ENCODE measurements at regions not wholly inside any gene's neighbourhood (a gene's known extent, or its start where the extent isn't known, plus 50 kb on each side); places are given as distances from the start of the nearest gene placed in this dataset.

GRCh38 chrX:13103188-13103913, 58.9 kb upstream of the FAM9C start (continued):
- no peak for TF ChIP-seq MAX (IDR thresholded peaks at IDR 0.05)
- no peak for TF ChIP-seq JUN (IDR thresholded peaks at IDR 0.05)
- no peak for TF ChIP-seq ESRRA (IDR thresholded peaks at IDR 0.05; ENCODE audit: borderline replicate concordance, low read length)
- TF ChIP-seq EP300 (IDR thresholded peaks at IDR 0.05): no peak
- no peak for TF ChIP-seq MAFK (IDR thresholded peaks at IDR 0.05; ENCODE audit: partially characterized antibody)
- TF ChIP-seq CEBPB (IDR thresholded peaks at IDR 0.05): no peak

GRCh38 chrX:13102636-13103035, 58.2 kb upstream of the FAM9C start:
- H3K4me2 ChIP-seq: peak overlapping the region; percentile 67
- H3K4me1 ChIP-seq: peaks cover 43% of the 10 kb centered on the region
- H3K4me3 ChIP-seq: no peak overlapping the region
- CTCF ChIA-PET: interaction anchor here (0.6 to 1.3 kb wide), 3 partner anchors 17 to 156 kb away, joined by 3 read pairs; no protein-coding TSS in a partner anchor
- POLR2A ChIA-PET: interaction anchor here (1.7 kb wide), 1 partner anchor 124 kb away, joined by 10 read pairs; no protein-coding TSS in a partner anchor
- no peak for ATAC-seq
- peaks cover 5% of the 10 kb centered on the region; the same call in 1 of the 3 replicates for H3K9me3 ChIP-seq
- peak overlapping the region; percentile 82 to 88 for H3K27ac ChIP-seq
- no peak for DNase-seq (ENCODE audit: low read depth in 1 of 2, low spot score in 1 of 2)
- TF ChIP-seq KDM5A (IDR thresholded peaks at IDR 0.05) (no peak), SMC3 (IDR thresholded peaks at IDR 0.05) (no peak), CHD2 (IDR thresholded peaks at IDR 0.05; ENCODE audit: low read length, partially characterized antibody) (no peak), HOXB13 (CRISPR knock-in tag; IDR thresholded peaks at IDR 0.05; ENCODE audit: low read depth) (no peak), HOXA7 (CRISPR knock-in tag; IDR thresholded peaks at IDR 0.05) (no peak), POLR2AphosphoS2 (conservative IDR thresholded peaks at IDR 0.05; ENCODE audit: low read length) (no peak), PBX3 (IDR thresholded peaks at IDR 0.05) (no peak), ZFP36 (IDR thresholded peaks at IDR 0.05; ENCODE audit: borderline replicate concordance, partially characterized antibody) (no peak), HOXB5 (CRISPR knock-in tag; IDR thresholded peaks at IDR 0.05) (no peak), ZNF302 (CRISPR knock-in tag; IDR thresholded peaks at IDR 0.05) (no peak), CBX2 (IDR thresholded peaks at IDR 0.05; ENCODE audit: borderline replicate concordance, low read depth) (no peak), ESRRA (IDR thresholded peaks at IDR 0.05; ENCODE audit: borderline replicate concordance, low read length) (no peak), ZC3H11A (IDR thresholded peaks at IDR 0.05) (no peak), SREBF2 (IDR thresholded peaks at IDR 0.05) (no peak)
- TF ChIP-seq, protein P1, sequence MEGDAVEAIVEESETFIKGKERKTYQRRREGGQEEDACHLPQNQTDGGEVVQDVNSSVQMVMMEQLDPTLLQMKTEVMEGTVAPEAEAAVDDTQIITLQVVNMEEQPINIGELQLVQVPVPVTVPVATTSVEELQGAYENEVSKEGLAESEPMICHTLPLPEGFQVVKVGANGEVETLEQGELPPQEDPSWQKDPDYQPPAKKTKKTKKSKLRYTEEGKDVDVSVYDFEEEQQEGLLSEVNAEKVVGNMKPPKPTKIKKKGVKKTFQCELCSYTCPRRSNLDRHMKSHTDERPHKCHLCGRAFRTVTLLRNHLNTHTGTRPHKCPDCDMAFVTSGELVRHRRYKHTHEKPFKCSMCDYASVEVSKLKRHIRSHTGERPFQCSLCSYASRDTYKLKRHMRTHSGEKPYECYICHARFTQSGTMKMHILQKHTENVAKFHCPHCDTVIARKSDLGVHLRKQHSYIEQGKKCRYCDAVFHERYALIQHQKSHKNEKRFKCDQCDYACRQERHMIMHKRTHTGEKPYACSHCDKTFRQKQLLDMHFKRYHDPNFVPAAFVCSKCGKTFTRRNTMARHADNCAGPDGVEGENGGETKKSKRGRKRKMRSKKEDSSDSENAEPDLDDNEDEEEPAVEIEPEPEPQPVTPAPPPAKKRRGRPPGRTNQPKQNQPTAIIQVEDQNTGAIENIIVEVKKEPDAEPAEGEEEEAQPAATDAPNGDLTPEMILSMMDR (IDR thresholded peaks at IDR 0.05): no peak
- TF ChIP-seq, protein P2, sequence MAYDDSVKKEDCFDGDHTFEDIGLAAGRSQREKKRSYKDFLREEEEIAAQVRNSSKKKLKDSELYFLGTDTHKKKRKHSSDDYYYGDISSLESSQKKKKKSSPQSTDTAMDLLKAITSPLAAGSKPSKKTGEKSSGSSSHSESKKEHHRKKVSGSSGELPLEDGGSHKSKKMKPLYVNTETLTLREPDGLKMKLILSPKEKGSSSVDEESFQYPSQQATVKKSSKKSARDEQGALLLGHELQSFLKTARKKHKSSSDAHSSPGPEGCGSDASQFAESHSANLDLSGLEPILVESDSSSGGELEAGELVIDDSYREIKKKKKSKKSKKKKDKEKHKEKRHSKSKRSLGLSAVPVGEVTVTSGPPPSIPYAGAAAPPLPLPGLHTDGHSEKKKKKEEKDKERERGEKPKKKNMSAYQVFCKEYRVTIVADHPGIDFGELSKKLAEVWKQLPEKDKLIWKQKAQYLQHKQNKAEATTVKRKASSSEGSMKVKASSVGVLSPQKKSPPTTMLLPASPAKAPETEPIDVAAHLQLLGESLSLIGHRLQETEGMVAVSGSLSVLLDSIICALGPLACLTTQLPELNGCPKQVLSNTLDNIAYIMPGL (CRISPR knock-in tag; IDR thresholded peaks at IDR 0.05; ENCODE audit: borderline replicate concordance): no peak
- FAIRE-seq: peak; percentile 84
